Osteoblast (primary cell): ENCODE measurements at regions not wholly inside any gene's neighbourhood (a gene's known extent, or its start where the extent isn't known, plus 50 kb on each side); places are given as distances from the start of the nearest gene placed in this dataset.

Experiments
- DNase-seq: peaks from one replicate; pipeline ENCODE4 v3.0.0; 2011; ENCODE audit warnings: low spot score, mixed read lengths; ENCODE audit not compliant: insufficient read length; ENCODE audit errors: missing footprints
- H2AFZ ChIP-seq: 2 replicates; pipeline ENCODE4 v1.6.0; 2011; ENCODE audit warnings: mild to moderate bottlenecking, low read length
- H3K27ac ChIP-seq: 2 replicates; pipeline ENCODE4 v1.5.1; 2011; ENCODE audit warnings: mild to moderate bottlenecking, low read depth, low read length, moderate library complexity
- H3K27me3 ChIP-seq: 2 replicates; pipeline ENCODE4 v1.6.0; 2012; ENCODE audit warnings: mild to moderate bottlenecking, control low read depth, inconsistent platforms, low read length, moderate library complexity; ENCODE audit not compliant: insufficient read depth
- H3K36me3 ChIP-seq: 2 replicates; pipeline ENCODE4 v1.5.1; 2011; ENCODE audit warnings: mild to moderate bottlenecking, low read length, control low read depth, moderate library complexity; ENCODE audit not compliant: insufficient read depth
- H3K4me1 ChIP-seq: 2 replicates; pipeline ENCODE4 v1.5.1; 2011; ENCODE audit warnings: mild to moderate bottlenecking, low read length, control low read depth, moderate library complexity; ENCODE audit not compliant: insufficient read depth
- H3K4me2 ChIP-seq: 2 replicates; pipeline ENCODE4 v1.6.0; 2011; ENCODE audit warnings: mild to moderate bottlenecking, low read length; ENCODE audit not compliant: insufficient read depth
- H3K4me3 ChIP-seq: fragments of 200-600 bp; sonication (generic); 3 replicates; pipeline ENCODE4 v1.5.1; 2012; ENCODE audit warnings: mild to moderate bottlenecking, low read length, inconsistent platforms; ENCODE audit not compliant: insufficient read depth
- H3K79me2 ChIP-seq: 2 replicates; pipeline ENCODE4 v1.6.0; 2012; ENCODE audit warnings: mild to moderate bottlenecking, low read length, control low read depth, inconsistent platforms; ENCODE audit not compliant: insufficient read depth
- H3K9me3 ChIP-seq: 2 replicates; pipeline ENCODE4 v1.5.1; 2011; ENCODE audit warnings: low read depth, low read length, control low read depth
- H4K20me1 ChIP-seq: 2 replicates; pipeline ENCODE4 v1.6.0; 2012; ENCODE audit warnings: mild to moderate bottlenecking, low read length, control low read depth; ENCODE audit not compliant: insufficient read depth
- TF ChIP-seq, protein P1 (sequence below): IDR thresholded peaks from 2 replicates; pipeline ENCODE4 v1.5.1; 2011; ENCODE audit warnings: mild to moderate bottlenecking, low read depth, low read length, moderate library complexity; ENCODE audit errors: extremely low read depth

DNA sequence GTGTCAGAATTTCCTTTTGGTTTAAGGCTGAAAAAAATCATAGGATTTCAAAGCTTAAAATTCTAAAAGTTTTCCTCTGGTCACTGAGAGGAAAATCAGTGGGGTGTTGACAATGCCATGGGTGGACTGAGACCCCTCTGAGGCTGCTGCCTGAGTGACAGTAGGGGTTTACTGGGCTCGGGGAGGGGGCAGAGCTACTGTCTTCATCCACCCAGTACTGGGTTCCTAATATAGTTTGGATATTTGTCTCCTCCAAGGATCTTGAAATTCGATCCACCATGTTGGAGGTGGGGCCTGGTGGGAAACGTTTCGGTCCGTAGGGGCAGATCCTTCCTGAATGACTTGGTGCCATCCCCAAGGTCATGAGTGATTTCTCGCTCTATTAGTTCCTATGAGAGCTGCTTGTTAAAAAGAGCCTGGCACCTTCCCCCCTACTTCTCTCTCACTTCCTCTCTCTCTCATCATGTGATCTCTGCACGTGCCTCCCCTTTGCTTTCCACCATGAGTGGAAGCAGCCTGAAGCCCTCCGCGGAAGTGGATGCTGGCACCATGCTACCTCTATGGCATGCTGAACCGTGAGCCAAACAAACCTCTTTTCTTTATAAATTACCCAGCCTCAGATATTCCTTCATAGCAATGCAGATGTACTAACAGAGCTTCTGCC, 72.3 kb downstream of the MAP10 start:
- Histone ChIP-seq H3K4me3 (no peak overlapping the region), H3K36me3 (no peaks in the 10 kb centered on the region), H2AFZ (no peak overlapping the region), H3K4me1 (no peaks in the 10 kb centered on the region), H3K79me2 (no peaks in the 10 kb centered on the region), H3K9me3 (no peaks in the 10 kb centered on the region), H4K20me1 (no peaks in the 10 kb centered on the region), H3K4me2 (no peak overlapping the region), H3K27me3 (no peaks in the 10 kb centered on the region), H3K27ac (no peak overlapping the region)
- TF ChIP-seq, protein P1, sequence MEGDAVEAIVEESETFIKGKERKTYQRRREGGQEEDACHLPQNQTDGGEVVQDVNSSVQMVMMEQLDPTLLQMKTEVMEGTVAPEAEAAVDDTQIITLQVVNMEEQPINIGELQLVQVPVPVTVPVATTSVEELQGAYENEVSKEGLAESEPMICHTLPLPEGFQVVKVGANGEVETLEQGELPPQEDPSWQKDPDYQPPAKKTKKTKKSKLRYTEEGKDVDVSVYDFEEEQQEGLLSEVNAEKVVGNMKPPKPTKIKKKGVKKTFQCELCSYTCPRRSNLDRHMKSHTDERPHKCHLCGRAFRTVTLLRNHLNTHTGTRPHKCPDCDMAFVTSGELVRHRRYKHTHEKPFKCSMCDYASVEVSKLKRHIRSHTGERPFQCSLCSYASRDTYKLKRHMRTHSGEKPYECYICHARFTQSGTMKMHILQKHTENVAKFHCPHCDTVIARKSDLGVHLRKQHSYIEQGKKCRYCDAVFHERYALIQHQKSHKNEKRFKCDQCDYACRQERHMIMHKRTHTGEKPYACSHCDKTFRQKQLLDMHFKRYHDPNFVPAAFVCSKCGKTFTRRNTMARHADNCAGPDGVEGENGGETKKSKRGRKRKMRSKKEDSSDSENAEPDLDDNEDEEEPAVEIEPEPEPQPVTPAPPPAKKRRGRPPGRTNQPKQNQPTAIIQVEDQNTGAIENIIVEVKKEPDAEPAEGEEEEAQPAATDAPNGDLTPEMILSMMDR: no peak
- no peak for DNase-seq

DNA sequence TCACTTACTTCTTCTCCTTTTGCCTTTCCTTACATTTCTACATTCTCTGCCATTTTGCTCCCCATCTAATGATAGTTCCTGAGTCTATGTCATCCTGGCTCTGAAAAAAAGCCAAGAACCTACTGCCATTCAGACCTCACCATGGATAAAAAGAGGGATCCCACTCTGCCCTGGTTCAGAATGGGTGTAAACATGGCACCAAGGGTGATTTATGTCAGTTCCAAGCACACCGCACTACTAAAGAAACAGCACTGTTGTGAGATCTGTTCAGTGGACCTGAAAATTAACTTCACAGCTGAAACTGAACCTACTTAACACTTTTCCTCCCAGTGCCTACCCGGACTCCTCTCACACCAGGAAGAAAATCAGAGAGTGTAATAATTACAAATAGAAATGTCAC, 72.3 kb upstream of the NTPCR start:
- Histone ChIP-seq H3K4me3 (no peak overlapping the region), H4K20me1 (no peaks in the 10 kb centered on the region), H3K79me2 (no peaks in the 10 kb centered on the region), H3K4me2 (no peak overlapping the region), H3K27me3 (no peaks in the 10 kb centered on the region), H3K4me1 (no peaks in the 10 kb centered on the region), H3K9me3 (no peaks in the 10 kb centered on the region), H2AFZ (no peak overlapping the region), H3K27ac (no peak overlapping the region), H3K36me3 (no peaks in the 10 kb centered on the region)
- no peak for DNase-seq
- TF ChIP-seq, protein P1: no peak

DNA sequence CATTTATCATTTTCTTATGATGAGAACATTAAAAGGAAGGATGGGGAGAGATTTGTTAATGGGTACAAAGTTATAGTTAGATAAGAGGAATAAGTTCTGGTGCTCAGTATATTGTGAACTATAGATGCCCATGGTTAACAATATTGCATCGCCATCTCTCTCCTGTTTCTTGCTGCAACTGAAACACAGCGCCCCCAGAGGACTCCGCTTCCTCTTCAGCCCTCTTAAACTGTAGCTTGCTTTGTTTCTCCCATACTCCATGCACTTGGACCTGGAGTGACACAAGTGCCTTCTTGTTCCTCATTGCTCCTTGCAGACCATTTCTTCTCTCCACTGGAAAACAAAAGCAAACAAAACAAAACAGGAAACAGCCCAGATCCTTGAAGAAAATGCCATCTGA, 70.1 kb upstream of the NTPCR start:
- H4K20me1 ChIP-seq: no peaks in the 10 kb centered on the region

DNA sequence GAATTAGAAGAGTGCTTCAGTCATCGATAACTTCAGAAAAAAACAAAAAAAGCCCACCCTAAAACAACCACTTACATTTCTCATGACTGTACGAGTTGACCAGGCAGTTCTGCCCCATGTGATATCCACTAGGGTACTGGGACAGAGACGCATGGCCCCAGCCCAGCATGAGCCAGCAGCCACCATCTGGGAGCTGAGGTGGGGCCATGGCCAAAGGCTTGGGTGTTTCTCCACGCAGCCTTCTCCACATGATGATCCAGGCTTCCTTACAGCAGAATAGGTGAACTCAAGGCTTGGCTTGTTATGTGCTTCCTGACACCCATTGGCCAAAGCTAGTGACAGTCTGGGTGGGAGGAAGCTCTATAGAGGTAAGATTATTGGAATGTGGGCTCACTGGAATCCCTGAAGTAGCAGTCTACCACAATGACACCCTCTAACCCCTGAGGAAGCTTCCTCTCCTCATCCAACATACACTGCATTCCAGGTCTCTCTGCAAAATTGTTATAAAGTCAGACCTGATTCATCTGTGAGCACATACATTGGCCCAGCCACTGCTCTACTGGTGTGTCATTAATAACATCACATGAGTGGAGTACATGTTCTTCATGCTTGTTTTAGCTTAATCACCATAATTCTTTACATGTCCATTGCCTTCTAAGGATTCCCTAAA, 66.3 kb upstream of the NTPCR start:
- H3K4me1 ChIP-seq: no peaks in the 10 kb centered on the region
- TF ChIP-seq, protein P1: no peak

More for the DNA sequence above, 70.1 kb upstream of the NTPCR start:
- H3K27me3 ChIP-seq: no peaks in the 10 kb centered on the region
- H3K36me3 ChIP-seq: no peaks in the 10 kb centered on the region
- no peak overlapping the region for H3K27ac ChIP-seq
- H2AFZ ChIP-seq: no peak overlapping the region
- no peaks in the 10 kb centered on the region for H3K9me3 ChIP-seq
- no peaks in the 10 kb centered on the region for H3K4me1 ChIP-seq
- no peak overlapping the region for H3K4me2 ChIP-seq
- H3K4me3 ChIP-seq: no peak overlapping the region
- DNase-seq: no peak
- no peaks in the 10 kb centered on the region for H3K79me2 ChIP-seq
- TF ChIP-seq, protein P1: peak; percentile 51

More for the DNA sequence above, 66.3 kb upstream of the NTPCR start:
- Histone ChIP-seq H3K27ac (no peak overlapping the region), H3K27me3 (peaks cover 3% of the 10 kb centered on the region), H3K4me3 (no peak overlapping the region), H3K36me3 (no peaks in the 10 kb centered on the region), H4K20me1 (no peaks in the 10 kb centered on the region), H3K79me2 (no peaks in the 10 kb centered on the region), H2AFZ (no peak overlapping the region), H3K9me3 (no peaks in the 10 kb centered on the region), H3K4me2 (no peak overlapping the region)
- no peak for DNase-seq
